Neural progenitor cell (in vitro differentiated cells): ENCODE measurements at regions not wholly inside any gene's neighbourhood (a gene's known extent, or its start where the extent isn't known, plus 50 kb on each side); places are given as distances from the start of the nearest gene placed in this dataset.

Experiments used
- EZH2 ChIP-seq: fragments of 200-600 bp; sonication (generic); IDR thresholded peaks from 2 replicates; pipeline ENCODE4 v1.6.1; 2017; ENCODE audit warnings: antibody characterized with exemption, mild to moderate bottlenecking, moderate library complexity
- TF ChIP-seq, protein P1 (sequence below): fragments of 200-600 bp; sonication (generic); IDR thresholded peaks from 2 replicates; pipeline ENCODE4 v1.5.1; 2017; ENCODE audit warnings: antibody characterized with exemption, mild to moderate bottlenecking

DNA sequence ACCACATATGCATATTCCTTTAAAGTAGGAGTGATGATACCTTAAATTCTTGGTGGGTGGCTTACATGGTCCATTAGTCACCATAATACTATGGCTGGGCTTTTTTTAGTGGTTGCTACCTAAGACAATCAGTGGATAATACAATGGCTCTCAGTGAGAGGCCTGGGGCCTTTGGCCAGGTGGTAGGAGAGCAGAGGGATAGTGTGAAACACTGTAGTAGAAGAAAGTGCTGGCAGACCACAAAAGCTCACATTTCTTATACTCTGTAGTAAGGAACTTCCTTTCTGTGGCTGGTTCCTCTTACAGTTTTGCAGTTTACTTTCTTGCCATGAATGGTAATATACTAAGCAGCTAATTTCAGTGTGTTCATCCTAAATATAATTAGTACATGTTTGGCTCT lies 583.5 kb downstream of the XIRP2 start:
- TF ChIP-seq, protein P1, sequence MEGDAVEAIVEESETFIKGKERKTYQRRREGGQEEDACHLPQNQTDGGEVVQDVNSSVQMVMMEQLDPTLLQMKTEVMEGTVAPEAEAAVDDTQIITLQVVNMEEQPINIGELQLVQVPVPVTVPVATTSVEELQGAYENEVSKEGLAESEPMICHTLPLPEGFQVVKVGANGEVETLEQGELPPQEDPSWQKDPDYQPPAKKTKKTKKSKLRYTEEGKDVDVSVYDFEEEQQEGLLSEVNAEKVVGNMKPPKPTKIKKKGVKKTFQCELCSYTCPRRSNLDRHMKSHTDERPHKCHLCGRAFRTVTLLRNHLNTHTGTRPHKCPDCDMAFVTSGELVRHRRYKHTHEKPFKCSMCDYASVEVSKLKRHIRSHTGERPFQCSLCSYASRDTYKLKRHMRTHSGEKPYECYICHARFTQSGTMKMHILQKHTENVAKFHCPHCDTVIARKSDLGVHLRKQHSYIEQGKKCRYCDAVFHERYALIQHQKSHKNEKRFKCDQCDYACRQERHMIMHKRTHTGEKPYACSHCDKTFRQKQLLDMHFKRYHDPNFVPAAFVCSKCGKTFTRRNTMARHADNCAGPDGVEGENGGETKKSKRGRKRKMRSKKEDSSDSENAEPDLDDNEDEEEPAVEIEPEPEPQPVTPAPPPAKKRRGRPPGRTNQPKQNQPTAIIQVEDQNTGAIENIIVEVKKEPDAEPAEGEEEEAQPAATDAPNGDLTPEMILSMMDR: no peak
- TF ChIP-seq EZH2: no peak
